ENCODE measurements at regions not wholly inside any gene's neighbourhood (a gene's known extent, or its start where the extent isn't known, plus 50 kb on each side); places are given as distances from the start of the nearest gene placed in this dataset.

DNA sequence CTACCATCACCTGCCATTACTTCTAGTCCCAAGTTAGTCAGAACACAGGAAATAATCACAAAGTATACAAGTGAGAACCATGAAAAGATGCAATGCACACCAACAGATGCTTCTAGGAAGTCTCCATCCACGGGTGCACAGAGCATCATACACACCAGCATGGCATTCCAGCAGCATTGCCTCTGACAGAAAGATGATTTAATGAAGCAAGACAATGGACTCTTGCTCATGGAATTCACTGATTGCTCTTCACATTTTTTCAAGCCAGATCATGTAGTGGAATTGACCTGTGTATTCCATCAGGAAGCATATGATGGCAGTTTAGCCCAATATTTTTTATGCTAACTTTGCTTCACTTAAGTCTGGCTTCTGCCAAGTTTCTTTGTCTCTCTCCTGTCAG lies 406.3 kb upstream of the RGS17 start:
- H3K4me2 ChIP-seq (ENCODE audit: low read depth, low read length) = no peak overlapping the region
- no peaks in the 10 kb centered on the region for H3K27me3 ChIP-seq (ENCODE audit: control insufficient read depth in 1 of 2, insufficient read depth in 2 of 2, low read length in 2 of 2)
- H2AFZ ChIP-seq (ENCODE audit: low read length) = no peak overlapping the region
- no peaks in the 10 kb centered on the region for H3K79me2 ChIP-seq (ENCODE audit: insufficient read depth, low read length)
- in situ Hi-C loops (cut with HindIII; ENCODE audit: extremely low pct_ligation_motif_present, low pct_unique_long_range_greater_than_20kb) (no loop called here), intact Hi-C loops (cut with micrococcal nuclease; ENCODE audit: unreplicated experiment) (no loop called here)
- FAIRE-seq (no peak), ATAC-seq (no peak), DNase-seq (ENCODE audit: low spot score) (no peak)
- BruUV-seq (replicated peaks) = no TSS peak
- no peaks in the 10 kb centered on the region for H3K4me1 ChIP-seq (ENCODE audit: insufficient read depth, low read length)
- ChIA-PET POLR2A (no interaction called here), CTCF (ENCODE audit: low intra/inter-chr PET ratio, low total read pairs) (no interaction called here)
- no peaks in the 10 kb centered on the region for H4K20me1 ChIP-seq (ENCODE audit: insufficient read depth, low read length)
- no peaks in the 10 kb centered on the region for H3K36me3 ChIP-seq (replicated peaks in 1 of 2; ENCODE audit: control insufficient read depth in 1 of 2, insufficient read depth in 2 of 2, low read length in 2 of 2)
- H3K27ac ChIP-seq (ENCODE audit: extremely low read length, insufficient read depth, low read length) = no peak overlapping the region
- H3K9me3 ChIP-seq (ENCODE audit: low read length) = peaks cover 35% of the 10 kb centered on the region; the same call in 1 of the 2 replicates
- 0% methylated on average over 1 of the region's 1 CpG for WGBS (ENCODE audit: low lambda C conversion rate)
- H3K4me3 ChIP-seq (replicated peaks in 1 of 3; ENCODE audit: insufficient read depth in 1 of 3, low read depth in 2 of 3, low read length in 3 of 3) = no peak overlapping the region
- H3K9ac ChIP-seq (ENCODE audit: insufficient read depth, low read depth, low read length) = no peak overlapping the region
- TF ChIP-seq NFKB2 (CRISPR knock-in tag; IDR thresholded peaks at IDR 0.05; ENCODE audit: borderline replicate concordance) = no peak
- no peak for TF ChIP-seq MZF1 (CRISPR knock-in tag; IDR thresholded peaks at IDR 0.05; ENCODE audit: borderline replicate concordance)
- TF ChIP-seq NFKBIZ (CRISPR knock-in tag; IDR thresholded peaks at IDR 0.05) = no peak
- TF ChIP-seq MIER2 (CRISPR knock-in tag; IDR thresholded peaks at IDR 0.05) = no peak
- no peak for TF ChIP-seq THAP11 (CRISPR knock-in tag; IDR thresholded peaks at IDR 0.05)
- no peak for TF ChIP-seq RXRB (CRISPR knock-in tag; IDR thresholded peaks at IDR 0.05; ENCODE audit: borderline replicate concordance)
- no peak for TF ChIP-seq ZBTB10 (CRISPR knock-in tag; IDR thresholded peaks at IDR 0.05; ENCODE audit: borderline replicate concordance)
- no peak for TF ChIP-seq CBX1 (IDR thresholded peaks at IDR 0.05; ENCODE audit: low read depth)
- TF ChIP-seq ZNF260 (CRISPR knock-in tag; IDR thresholded peaks at IDR 0.05; ENCODE audit: borderline replicate concordance, low read depth) = no peak
- TF ChIP-seq ZNF503 (CRISPR knock-in tag; IDR thresholded peaks at IDR 0.05) = no peak
- no peak for TF ChIP-seq RBAK (CRISPR knock-in tag; IDR thresholded peaks at IDR 0.05)
